Fibroblast of mammary gland (primary cell): ENCODE measurements at regions not wholly inside any gene's neighbourhood (a gene's known extent, or its start where the extent isn't known, plus 50 kb on each side); places are given as distances from the start of the nearest gene placed in this dataset.

Experiments used
- DNase-seq: peaks from one replicate; pipeline ENCODE4 v3.0.0-alpha.2; 2010; ENCODE audit warnings: low read depth
- H3K4me3 ChIP-seq: 2 replicates; pipeline ENCODE4 v1.5.1; 2011; ENCODE audit warnings: low read depth, mild to moderate bottlenecking, low read length, moderate library complexity; ENCODE audit not compliant: control insufficient read depth
- CTCF ChIP-seq: conservative IDR thresholded peaks from 2 replicates; pipeline ENCODE4 v1.5.1; 2011; ENCODE audit warnings: low read depth, low read length, inconsistent platforms; ENCODE audit not compliant: control insufficient read depth, insufficient read depth

DNA sequence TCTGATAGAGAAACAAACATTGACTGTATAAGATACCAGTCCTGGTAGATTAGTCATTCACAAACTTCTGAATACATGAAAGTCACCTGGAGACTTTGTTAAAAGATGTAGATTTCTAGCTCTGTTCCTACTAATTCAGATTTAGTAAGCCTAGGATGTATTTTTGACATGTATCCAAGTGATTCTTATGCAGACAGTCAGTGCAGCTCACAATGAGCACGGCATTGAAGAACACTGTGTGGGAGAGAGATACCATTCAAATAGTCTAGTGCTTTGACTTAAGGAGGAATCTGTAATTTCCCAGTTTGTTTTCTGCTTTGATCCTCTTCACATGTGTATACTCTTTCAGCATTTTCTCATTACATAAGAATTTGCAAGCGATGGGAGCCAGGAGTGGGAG is 68.7 kb upstream of the STXBP6 start:
- H3K4me3 ChIP-seq, result no peak overlapping the region
- no peak for TF ChIP-seq CTCF
- no peak for DNase-seq

DNA sequence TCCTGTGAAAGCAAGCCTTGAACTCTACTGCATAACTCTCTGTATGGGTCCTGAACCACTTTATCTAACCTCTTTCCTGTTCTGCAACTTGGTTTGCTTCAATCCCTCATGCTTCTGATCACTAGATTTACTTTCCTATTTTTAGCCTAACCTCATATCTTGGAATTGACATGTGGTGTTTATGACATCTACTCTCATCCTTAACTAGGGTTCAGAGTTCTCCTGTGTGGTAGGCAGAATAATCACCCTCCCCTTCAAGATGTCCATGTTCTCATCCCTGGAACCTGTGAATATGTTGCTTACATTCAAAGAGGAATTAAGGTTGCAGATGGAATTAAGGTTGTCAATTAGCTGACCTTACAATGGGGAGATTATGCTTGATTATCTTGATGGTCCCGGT is 67.4 kb upstream of the STXBP6 start:
- TF ChIP-seq CTCF, result no peak
- DNase-seq, result no peak
- no peak overlapping the region for H3K4me3 ChIP-seq

DNA sequence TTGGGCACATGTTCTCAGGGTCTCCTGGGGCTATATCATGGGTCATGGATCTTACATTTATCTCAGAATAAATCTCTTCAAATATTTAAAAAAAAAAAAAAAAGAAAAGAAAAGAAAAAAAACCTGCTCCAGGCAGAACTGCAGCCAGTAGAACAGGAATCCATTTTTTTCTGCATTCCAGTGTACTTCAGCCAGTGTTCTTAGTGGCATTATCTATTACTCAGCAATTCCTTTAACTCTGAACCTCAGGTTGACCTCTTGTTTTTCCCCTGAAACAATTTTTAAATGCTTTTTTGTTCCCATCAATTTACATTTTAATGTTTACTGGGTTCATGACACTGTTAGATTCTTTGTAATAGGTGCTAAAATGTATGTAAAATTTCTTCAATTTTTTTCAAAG is 66.7 kb upstream of the STXBP6 start:
- TF ChIP-seq CTCF, result no peak
- no peak overlapping the region for H3K4me3 ChIP-seq
- no peak for DNase-seq

GRCh38 chr14:25113394-25113793 is 63.4 kb upstream of the STXBP6 start:
- no peak overlapping the region for H3K4me3 ChIP-seq
- no peak for DNase-seq
- TF ChIP-seq CTCF, result no peak

GRCh38 chr14:25111061-25111601 is 61.2 kb upstream of the STXBP6 start:
- TF ChIP-seq CTCF, result no peak
- DNase-seq, result peak; percentile 93
- H3K4me3 ChIP-seq, result no peak overlapping the region

GRCh38 chr14:25110106-25110505 is 60.2 kb upstream of the STXBP6 start:
- H3K4me3 ChIP-seq, result no peak overlapping the region
- no peak for TF ChIP-seq CTCF

GRCh38 chr14:25108959-25109358 is 59.0 kb upstream of the STXBP6 start:
- no peak for TF ChIP-seq CTCF
- peak; percentile 14 for DNase-seq

More at GRCh38 chr14:25110106-25110505, 60.2 kb upstream of the STXBP6 start:
- peak; percentile 6 for DNase-seq

More at GRCh38 chr14:25108959-25109358, 59.0 kb upstream of the STXBP6 start:
- no peak overlapping the region for H3K4me3 ChIP-seq
